ENCODE measurements at regions not wholly inside any gene's neighbourhood (a gene's known extent, or its start where the extent isn't known, plus 50 kb on each side); places are given as distances from the start of the nearest gene placed in this dataset.

DNA sequence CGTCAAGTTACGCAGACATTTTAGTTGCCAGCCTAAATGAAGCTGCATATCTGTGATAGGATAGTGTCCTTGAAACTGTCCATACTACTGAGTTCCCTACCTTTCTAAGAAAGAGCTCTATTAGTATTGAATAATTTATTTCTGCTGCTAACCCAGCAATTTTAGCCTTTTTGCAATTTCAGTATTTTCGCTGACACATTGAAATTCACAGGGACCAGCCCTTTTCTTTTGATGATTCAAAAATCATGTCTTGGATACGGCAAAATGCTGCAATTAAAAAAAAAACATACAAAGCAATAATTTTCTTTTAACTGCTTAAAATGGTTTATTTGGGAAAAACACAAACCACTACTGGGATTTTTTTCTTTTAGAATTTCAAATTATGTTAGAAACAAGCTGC lies 563.3 kb downstream of the TBC1D32 start:
- no peaks in the 10 kb centered on the region for H3K9me1 ChIP-seq (ENCODE audit: control insufficient read depth, extremely low read depth, insufficient read depth, low read length)
- H2AFZ ChIP-seq (ENCODE audit: control insufficient read depth, low read length) = no peak overlapping the region
- H3K27me3 ChIP-seq (ENCODE audit: control insufficient read depth, extremely low read depth, insufficient read depth, low read length) = no peaks in the 10 kb centered on the region
- H3K9ac ChIP-seq (ENCODE audit: control insufficient read depth, extremely low read depth, insufficient read depth, low read length) = no peak overlapping the region
- no peak for FAIRE-seq
- dilution Hi-C loops (cut with MboI; ENCODE audit: extremely low pct_ligation_motif_present, low sequenced_read_pairs) = no loop called here
- H3K27ac ChIP-seq (ENCODE audit: control insufficient read depth, insufficient read depth, low read length) = no peak overlapping the region
- no peak overlapping the region for H3K4me3 ChIP-seq (ENCODE audit: control insufficient read depth in 2 of 3, extremely low read depth in 1 of 3, insufficient read depth in 2 of 3, low read depth in 1 of 3, low read length in 3 of 3)
- DNase-seq (ENCODE audit: low read depth, low spot score) = no peak
- H3K79me2 ChIP-seq (ENCODE audit: control insufficient read depth, insufficient read depth, low read length) = no peaks in the 10 kb centered on the region
- H3K9me3 ChIP-seq (ENCODE audit: control insufficient read depth, low read depth, low read length) = no peaks in the 10 kb centered on the region
- H3K4me1 ChIP-seq (ENCODE audit: control insufficient read depth, extremely low read depth, insufficient read depth, low read length) = no peaks in the 10 kb centered on the region
- TF ChIP-seq, protein P1, sequence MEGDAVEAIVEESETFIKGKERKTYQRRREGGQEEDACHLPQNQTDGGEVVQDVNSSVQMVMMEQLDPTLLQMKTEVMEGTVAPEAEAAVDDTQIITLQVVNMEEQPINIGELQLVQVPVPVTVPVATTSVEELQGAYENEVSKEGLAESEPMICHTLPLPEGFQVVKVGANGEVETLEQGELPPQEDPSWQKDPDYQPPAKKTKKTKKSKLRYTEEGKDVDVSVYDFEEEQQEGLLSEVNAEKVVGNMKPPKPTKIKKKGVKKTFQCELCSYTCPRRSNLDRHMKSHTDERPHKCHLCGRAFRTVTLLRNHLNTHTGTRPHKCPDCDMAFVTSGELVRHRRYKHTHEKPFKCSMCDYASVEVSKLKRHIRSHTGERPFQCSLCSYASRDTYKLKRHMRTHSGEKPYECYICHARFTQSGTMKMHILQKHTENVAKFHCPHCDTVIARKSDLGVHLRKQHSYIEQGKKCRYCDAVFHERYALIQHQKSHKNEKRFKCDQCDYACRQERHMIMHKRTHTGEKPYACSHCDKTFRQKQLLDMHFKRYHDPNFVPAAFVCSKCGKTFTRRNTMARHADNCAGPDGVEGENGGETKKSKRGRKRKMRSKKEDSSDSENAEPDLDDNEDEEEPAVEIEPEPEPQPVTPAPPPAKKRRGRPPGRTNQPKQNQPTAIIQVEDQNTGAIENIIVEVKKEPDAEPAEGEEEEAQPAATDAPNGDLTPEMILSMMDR (optimal IDR thresholded peaks at IDR 0.05 in 1 of 3, IDR thresholded peaks at IDR 0.05 in 1 of 3, conservative IDR thresholded peaks at IDR 0.05 in 1 of 3; ENCODE audit: extremely low read depth in 1 of 3, insufficient read depth in 2 of 3, low read length in 3 of 3) = no peak
- no peak for TF ChIP-seq EZH2 (IDR thresholded peaks at IDR 0.05; ENCODE audit: low read length)
- no peak overlapping the region for H3K4me2 ChIP-seq (ENCODE audit: control insufficient read depth, extremely low read depth, insufficient read depth, low read depth, low read length)
- H4K20me1 ChIP-seq (ENCODE audit: control insufficient read depth, extremely low read depth, insufficient read depth, low read length) = no peaks in the 10 kb centered on the region
- no peaks in the 10 kb centered on the region for H3K36me3 ChIP-seq (ENCODE audit: control insufficient read depth in 2 of 2, extremely low read depth in 1 of 2, insufficient read depth in 2 of 2, low read length in 2 of 2)

DNA sequence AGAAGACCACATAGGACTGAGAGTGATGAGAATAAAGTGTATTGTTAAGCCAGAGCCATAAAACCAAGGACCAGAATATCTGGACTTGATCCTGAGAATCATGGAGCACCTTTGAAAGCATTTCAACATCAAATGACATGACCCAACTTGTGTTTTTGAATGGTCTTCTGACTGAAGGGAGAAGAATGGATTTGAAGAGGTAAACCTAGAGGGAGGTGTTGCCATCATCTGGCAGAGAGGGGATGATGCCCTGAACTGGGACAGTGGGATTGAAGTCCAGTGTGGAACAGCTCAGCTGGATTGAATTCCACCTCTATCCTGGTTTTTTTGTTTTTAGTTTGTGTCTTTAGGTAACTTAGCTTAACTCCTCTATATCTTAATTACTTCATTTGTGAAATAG lies 570.0 kb downstream of the TBC1D32 start:
- H3K4me3 ChIP-seq (ENCODE audit: control insufficient read depth in 2 of 3, extremely low read depth in 1 of 3, insufficient read depth in 2 of 3, low read depth in 1 of 3, low read length in 3 of 3) = no peak overlapping the region
- H3K79me2 ChIP-seq (ENCODE audit: control insufficient read depth, insufficient read depth, low read length) = no peaks in the 10 kb centered on the region
- H2AFZ ChIP-seq (ENCODE audit: control insufficient read depth, low read length) = no peak overlapping the region
- no peak overlapping the region for H3K9ac ChIP-seq (ENCODE audit: control insufficient read depth, extremely low read depth, insufficient read depth, low read length)
- no peaks in the 10 kb centered on the region for H3K36me3 ChIP-seq (ENCODE audit: control insufficient read depth in 2 of 2, extremely low read depth in 1 of 2, insufficient read depth in 2 of 2, low read length in 2 of 2)
- H3K27ac ChIP-seq (ENCODE audit: control insufficient read depth, insufficient read depth, low read length) = no peak overlapping the region
- FAIRE-seq (peak; percentile 43), DNase-seq (ENCODE audit: low read depth, low spot score) (no peak)
- no peak overlapping the region for H3K4me2 ChIP-seq (ENCODE audit: control insufficient read depth, extremely low read depth, insufficient read depth, low read depth, low read length)
- no peaks in the 10 kb centered on the region for H3K9me3 ChIP-seq (ENCODE audit: control insufficient read depth, low read depth, low read length)
- dilution Hi-C loops (cut with MboI; ENCODE audit: extremely low pct_ligation_motif_present, low sequenced_read_pairs) = no loop called here
- no peaks in the 10 kb centered on the region for H3K4me1 ChIP-seq (ENCODE audit: control insufficient read depth, extremely low read depth, insufficient read depth, low read length)
- no peak for TF ChIP-seq EZH2 (IDR thresholded peaks at IDR 0.05; ENCODE audit: low read length)
- TF ChIP-seq, protein P1 (optimal IDR thresholded peaks at IDR 0.05 in 1 of 3, IDR thresholded peaks at IDR 0.05 in 1 of 3, conservative IDR thresholded peaks at IDR 0.05 in 1 of 3; ENCODE audit: extremely low read depth in 1 of 3, insufficient read depth in 2 of 3, low read length in 3 of 3) = peak; percentile 42 to 80 (median 60)
- no peaks in the 10 kb centered on the region for H3K9me1 ChIP-seq (ENCODE audit: control insufficient read depth, extremely low read depth, insufficient read depth, low read length)
- no peaks in the 10 kb centered on the region for H4K20me1 ChIP-seq (ENCODE audit: control insufficient read depth, extremely low read depth, insufficient read depth, low read length)
- H3K27me3 ChIP-seq (ENCODE audit: control insufficient read depth, extremely low read depth, insufficient read depth, low read length) = no peaks in the 10 kb centered on the region

All from keratinocyte (primary cell).